Sigmoid colon (tissue), 4 donors: ENCODE measurements at regions not wholly inside any gene's neighbourhood (a gene's known extent, or its start where the extent isn't known, plus 50 kb on each side); places are given as distances from the start of the nearest gene placed in this dataset.

Experiments
- CTCF ChIP-seq, 4 experiments: fragments of 450-650 bp in 3 of 4; fragments of 200-600 bp in 1 of 4; IDR thresholded peaks; one replicate each; pipeline ENCODE4 v1.5.1; 2016 to 2019; ENCODE audit warnings: antibody characterized with exemption in 4 of 4, mild to moderate bottlenecking in 3 of 4, moderate library complexity in 2 of 4
- EP300 ChIP-seq, 4 donors: sonication (generic); formaldehyde crosslinking; IDR thresholded peaks; one replicate each; pipeline ENCODE4 v1.6.1; 2017; ENCODE audit warnings: antibody characterized with exemption in 4 of 4
- POLR2AphosphoS5 ChIP-seq, 4 donors: sonication (generic); formaldehyde crosslinking; IDR thresholded peaks; one replicate each; pipeline ENCODE4 v1.6.1; 2017; ENCODE audit warnings: antibody characterized with exemption in 4 of 4

GRCh38 chr1:30171537-30172298 is 551.7 kb downstream of the MATN1 start:
- TF ChIP-seq CTCF (IDR thresholded peaks at IDR 0.05), result no peak
- TF ChIP-seq POLR2AphosphoS5 (IDR thresholded peaks at IDR 0.05), result no peak
- no peak for TF ChIP-seq EP300 (IDR thresholded peaks at IDR 0.05)
